Panc1 (cell line): ENCODE measurements at regions not wholly inside any gene's neighbourhood (a gene's known extent, or its start where the extent isn't known, plus 50 kb on each side); places are given as distances from the start of the nearest gene placed in this dataset.

Source experiments
- ATAC-seq: fragments of 200-7000 bp; cut with Tn5 transposase; 2 replicates; pipeline ENCODE4 v1.9.1; 2020; ENCODE audit warnings: mild to moderate bottlenecking, moderate library complexity
- BruUV-seq: library from RNA; stranded (reverse); fragments of 400-500 nt; replicated peaks from 2 replicates; lab custom pipeline; 2021; lab: Mats Ljungman, UMichigan
- CTCF ChIA-PET: fragments of 300-600 bp; sonication (Branson Sonifier 250); formaldehyde crosslinking; loops from one replicate; lab custom pipeline; 2022; ENCODE audit warnings: antibody characterized with exemption; lab: Charles Lee
- POLR2A ChIA-PET: fragments of 300-600 bp; sonication (Branson Sonifier 250); formaldehyde crosslinking; loops from one replicate; lab custom pipeline; 2022; ENCODE audit warnings: antibody characterized with exemption; lab: Charles Lee
- DNase-seq: peaks from one replicate; pipeline ENCODE4 v3.0.0-alpha.2; 2010; ENCODE audit warnings: low read depth, low spot score
- H3K27ac ChIP-seq: 2 replicates; pipeline ENCODE4 v1.5.1; 2011; ENCODE audit warnings: mild to moderate bottlenecking, low read length, inconsistent platforms
- H3K27me3 ChIP-seq: fragments of 200-500 bp; sonication (Bioruptor generic); 2 replicates; pipeline ENCODE4 v1.6.0; 2014; ENCODE audit warnings: low read length, inconsistent platforms; ENCODE audit not compliant: control insufficient read depth, insufficient read depth
- H3K36me3 ChIP-seq: fragments of 200-500 bp; sonication (Bioruptor generic); 2 replicates; pipeline ENCODE4 v1.5.1; 2014; ENCODE audit warnings: inconsistent platforms, mild to moderate bottlenecking, low read length, moderate library complexity; ENCODE audit not compliant: control insufficient read depth, insufficient read depth
- H3K4me1 ChIP-seq: 2 replicates; pipeline ENCODE4 v1.5.1; 2011; ENCODE audit warnings: inconsistent platforms, mild to moderate bottlenecking, low read length, moderate library complexity; ENCODE audit not compliant: control insufficient read depth, insufficient read depth
- H3K4me3 ChIP-seq, 2 experiments: 2 replicates each; pipeline ENCODE4 v1.5.1; 2011 to 2012; ENCODE audit warnings: low read depth in 2 of 2, low read length in 2 of 2, mild to moderate bottlenecking in 2 of 2, inconsistent platforms in 1 of 2, moderate library complexity in 1 of 2
- H3K9me3 ChIP-seq: fragments of 200-500 bp; sonication (Bioruptor generic); 2 replicates; pipeline ENCODE4 v1.5.1; 2014; ENCODE audit warnings: low read depth, mild to moderate bottlenecking, inconsistent platforms, low read length, moderate library complexity; ENCODE audit not compliant: control insufficient read depth, insufficient read depth
- POLR2AphosphoS5 ChIP-seq: IDR thresholded peaks from 2 replicates; pipeline ENCODE4 v1.6.1; 2012; ENCODE audit warnings: mild to moderate bottlenecking, low read depth, low read length, moderate library complexity
- SIN3A ChIP-seq: IDR thresholded peaks from 2 replicates; pipeline ENCODE4 v1.6.1; 2012; ENCODE audit warnings: low read depth, mild to moderate bottlenecking, low read length, moderate library complexity, borderline replicate concordance; ENCODE audit not compliant: insufficient read depth
- TCF7L2 ChIP-seq: IDR thresholded peaks from 2 replicates; pipeline ENCODE4 v1.6.1; 2011; ENCODE audit warnings: mild to moderate bottlenecking, low read depth, low read length, inconsistent platforms
- in situ Hi-C: cut with HindIII; loops from 2 replicates; pipeline ENCODE4 v1.10.0; 2016; ENCODE audit warnings: low sequenced_read_pairs, low pct_unique_long_range_greater_than_20kb
- intact Hi-C: fragments of 100-400 bp; cut with micrococcal nuclease; formaldehyde crosslinking; loops from one replicate; pipeline ENCODE4 v1.10.0; 2022; ENCODE audit not compliant: unreplicated experiment
- TF ChIP-seq, protein P1 (sequence below), 2 experiments: IDR thresholded peaks; 2 replicates each; pipeline ENCODE4 v1.6.1; 2011 to 2012; ENCODE audit warnings: low read depth in 2 of 2, control low read depth in 1 of 2, low read length in 1 of 2, mild to moderate bottlenecking in 1 of 2, moderate library complexity in 1 of 2; ENCODE audit not compliant: insufficient read depth in 1 of 2
- TF ChIP-seq, protein P2 (sequence below): fragments of 450-650 bp; IDR thresholded peaks from 2 replicates; pipeline ENCODE4 v1.5.1; 2017; ENCODE audit warnings: mild to moderate bottlenecking

DNA sequence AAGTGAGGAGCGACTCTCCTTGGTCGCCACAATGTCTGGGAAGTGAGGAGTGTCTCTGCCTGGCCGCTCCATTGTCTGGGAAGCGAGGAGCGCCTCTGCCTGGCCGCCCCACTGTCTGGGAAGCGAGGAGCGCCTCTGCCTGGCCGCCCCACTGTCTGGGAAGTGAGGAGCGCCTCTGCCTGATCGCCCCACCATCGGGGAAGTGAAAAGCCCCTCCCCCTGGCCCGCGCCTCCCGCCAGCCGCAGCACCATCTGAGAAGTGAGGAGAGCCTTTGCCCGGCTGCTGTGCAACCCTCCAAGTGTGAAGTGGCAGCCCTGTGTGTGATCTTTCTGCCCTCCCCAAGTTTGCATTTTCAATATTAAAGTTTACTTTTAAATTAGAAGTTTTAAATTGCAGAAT is 95.0 kb upstream of the PPP2R5A start:
- Histone ChIP-seq H3K27me3 (no peaks in the 10 kb centered on the region), H3K4me3 (no peak overlapping the region), H3K4me1 (no peaks in the 10 kb centered on the region), H3K27ac (no peak overlapping the region), H3K9me3 (no peaks in the 10 kb centered on the region), H3K36me3 (no peaks in the 10 kb centered on the region)
- POLR2A ChIA-PET = no interaction called here
- DNase-seq = no peak
- no peak for ATAC-seq
- no TSS peak for BruUV-seq
- CTCF ChIA-PET = interaction anchor here (0.6 kb wide), 1 partner anchor 19 kb away, joined by 4 read pairs; no protein-coding TSS in a partner anchor
- intact Hi-C loops = no loop called here
- in situ Hi-C loops = no loop called here
- TF ChIP-seq, protein P1, sequence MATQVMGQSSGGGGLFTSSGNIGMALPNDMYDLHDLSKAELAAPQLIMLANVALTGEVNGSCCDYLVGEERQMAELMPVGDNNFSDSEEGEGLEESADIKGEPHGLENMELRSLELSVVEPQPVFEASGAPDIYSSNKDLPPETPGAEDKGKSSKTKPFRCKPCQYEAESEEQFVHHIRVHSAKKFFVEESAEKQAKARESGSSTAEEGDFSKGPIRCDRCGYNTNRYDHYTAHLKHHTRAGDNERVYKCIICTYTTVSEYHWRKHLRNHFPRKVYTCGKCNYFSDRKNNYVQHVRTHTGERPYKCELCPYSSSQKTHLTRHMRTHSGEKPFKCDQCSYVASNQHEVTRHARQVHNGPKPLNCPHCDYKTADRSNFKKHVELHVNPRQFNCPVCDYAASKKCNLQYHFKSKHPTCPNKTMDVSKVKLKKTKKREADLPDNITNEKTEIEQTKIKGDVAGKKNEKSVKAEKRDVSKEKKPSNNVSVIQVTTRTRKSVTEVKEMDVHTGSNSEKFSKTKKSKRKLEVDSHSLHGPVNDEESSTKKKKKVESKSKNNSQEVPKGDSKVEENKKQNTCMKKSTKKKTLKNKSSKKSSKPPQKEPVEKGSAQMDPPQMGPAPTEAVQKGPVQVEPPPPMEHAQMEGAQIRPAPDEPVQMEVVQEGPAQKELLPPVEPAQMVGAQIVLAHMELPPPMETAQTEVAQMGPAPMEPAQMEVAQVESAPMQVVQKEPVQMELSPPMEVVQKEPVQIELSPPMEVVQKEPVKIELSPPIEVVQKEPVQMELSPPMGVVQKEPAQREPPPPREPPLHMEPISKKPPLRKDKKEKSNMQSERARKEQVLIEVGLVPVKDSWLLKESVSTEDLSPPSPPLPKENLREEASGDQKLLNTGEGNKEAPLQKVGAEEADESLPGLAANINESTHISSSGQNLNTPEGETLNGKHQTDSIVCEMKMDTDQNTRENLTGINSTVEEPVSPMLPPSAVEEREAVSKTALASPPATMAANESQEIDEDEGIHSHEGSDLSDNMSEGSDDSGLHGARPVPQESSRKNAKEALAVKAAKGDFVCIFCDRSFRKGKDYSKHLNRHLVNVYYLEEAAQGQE (IDR thresholded peaks at IDR 0.05; ENCODE audit: insufficient read depth in 1 of 2, low read depth in 2 of 2, low read length in 1 of 2) = no peak
- TF ChIP-seq TCF7L2 = no peak
- no peak for TF ChIP-seq POLR2AphosphoS5
- TF ChIP-seq SIN3A = no peak
- TF ChIP-seq, protein P2, sequence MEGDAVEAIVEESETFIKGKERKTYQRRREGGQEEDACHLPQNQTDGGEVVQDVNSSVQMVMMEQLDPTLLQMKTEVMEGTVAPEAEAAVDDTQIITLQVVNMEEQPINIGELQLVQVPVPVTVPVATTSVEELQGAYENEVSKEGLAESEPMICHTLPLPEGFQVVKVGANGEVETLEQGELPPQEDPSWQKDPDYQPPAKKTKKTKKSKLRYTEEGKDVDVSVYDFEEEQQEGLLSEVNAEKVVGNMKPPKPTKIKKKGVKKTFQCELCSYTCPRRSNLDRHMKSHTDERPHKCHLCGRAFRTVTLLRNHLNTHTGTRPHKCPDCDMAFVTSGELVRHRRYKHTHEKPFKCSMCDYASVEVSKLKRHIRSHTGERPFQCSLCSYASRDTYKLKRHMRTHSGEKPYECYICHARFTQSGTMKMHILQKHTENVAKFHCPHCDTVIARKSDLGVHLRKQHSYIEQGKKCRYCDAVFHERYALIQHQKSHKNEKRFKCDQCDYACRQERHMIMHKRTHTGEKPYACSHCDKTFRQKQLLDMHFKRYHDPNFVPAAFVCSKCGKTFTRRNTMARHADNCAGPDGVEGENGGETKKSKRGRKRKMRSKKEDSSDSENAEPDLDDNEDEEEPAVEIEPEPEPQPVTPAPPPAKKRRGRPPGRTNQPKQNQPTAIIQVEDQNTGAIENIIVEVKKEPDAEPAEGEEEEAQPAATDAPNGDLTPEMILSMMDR = no peak

DNA sequence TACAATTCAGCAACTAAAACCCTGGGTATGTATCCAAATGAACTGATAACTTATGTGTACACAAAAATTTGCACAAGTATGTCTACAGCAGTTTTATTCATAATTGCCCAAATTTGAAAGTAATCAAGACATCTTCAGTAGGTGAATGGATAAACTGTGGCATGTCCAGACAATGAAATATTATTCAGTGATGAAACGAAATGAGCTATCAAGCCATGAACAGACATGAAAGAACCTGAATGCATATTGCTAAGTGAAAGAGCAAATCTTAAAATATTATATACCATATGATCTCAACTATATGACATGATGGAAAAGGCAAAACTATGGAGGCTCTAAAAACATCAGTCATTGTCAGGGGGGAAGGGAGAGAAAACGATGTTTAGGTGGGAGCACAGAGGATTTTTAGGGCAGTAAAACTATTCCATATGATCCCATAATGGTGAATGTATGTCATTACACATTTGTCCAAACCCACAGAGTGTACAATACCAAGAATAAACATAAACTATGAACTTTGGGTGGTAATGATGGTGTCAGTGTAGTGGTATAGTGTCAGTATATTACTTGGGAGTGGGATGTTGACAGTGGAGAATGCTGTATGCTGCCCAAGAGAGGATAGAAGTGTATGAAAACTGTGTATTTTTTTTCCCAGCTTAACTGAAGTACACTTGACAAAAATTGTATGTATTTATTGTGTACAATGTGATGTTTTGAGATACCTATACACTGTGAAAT is 92.8 kb upstream of the PPP2R5A start:
- intact Hi-C loops = no loop called here
- ATAC-seq = no peak
- H3K27me3 ChIP-seq = no peaks in the 10 kb centered on the region
- no peak overlapping the region for H3K27ac ChIP-seq
- TF ChIP-seq SIN3A (no peak), TCF7L2 (no peak), POLR2AphosphoS5 (no peak)
- TF ChIP-seq, protein P2 = no peak
- TF ChIP-seq, protein P1 (IDR thresholded peaks at IDR 0.05; ENCODE audit: insufficient read depth in 1 of 2, low read depth in 2 of 2, low read length in 1 of 2) = no peak
- BruUV-seq = no TSS peak
- in situ Hi-C loops = no loop called here
- no peaks in the 10 kb centered on the region for H3K36me3 ChIP-seq
- no peaks in the 10 kb centered on the region for H3K4me1 ChIP-seq
- ChIA-PET CTCF (no interaction called here), POLR2A (no interaction called here)
- H3K9me3 ChIP-seq = no peaks in the 10 kb centered on the region
- H3K4me3 ChIP-seq = no peak overlapping the region
- no peak for DNase-seq
